ENCODE measurements at regions not wholly inside any gene's neighbourhood (a gene's known extent, or its start where the extent isn't known, plus 50 kb on each side); places are given as distances from the start of the nearest gene placed in this dataset.

DNA sequence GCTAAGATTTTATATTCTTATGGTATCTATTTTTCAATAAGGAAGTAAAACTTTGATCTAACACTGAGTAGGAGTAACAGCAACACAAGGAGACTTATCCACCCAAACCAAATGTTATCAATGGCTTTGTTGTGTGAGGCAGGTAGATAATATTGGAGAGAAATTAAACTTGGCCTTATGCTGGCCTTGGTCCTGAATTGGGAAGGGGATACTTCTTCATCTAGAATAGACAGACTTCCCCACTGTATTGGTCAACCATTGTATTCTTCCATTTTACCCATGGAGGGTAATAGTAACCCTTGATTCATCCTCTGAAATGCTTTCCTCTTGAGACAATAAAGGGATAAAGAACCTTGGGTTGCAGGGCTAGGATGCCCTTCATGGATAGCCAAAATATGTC, 76.3 kb upstream of the ANKFN1 start:
- POLR2A ChIA-PET (ENCODE audit: unreplicated experiment) = no interaction called here
- no peak for ATAC-seq

DNA sequence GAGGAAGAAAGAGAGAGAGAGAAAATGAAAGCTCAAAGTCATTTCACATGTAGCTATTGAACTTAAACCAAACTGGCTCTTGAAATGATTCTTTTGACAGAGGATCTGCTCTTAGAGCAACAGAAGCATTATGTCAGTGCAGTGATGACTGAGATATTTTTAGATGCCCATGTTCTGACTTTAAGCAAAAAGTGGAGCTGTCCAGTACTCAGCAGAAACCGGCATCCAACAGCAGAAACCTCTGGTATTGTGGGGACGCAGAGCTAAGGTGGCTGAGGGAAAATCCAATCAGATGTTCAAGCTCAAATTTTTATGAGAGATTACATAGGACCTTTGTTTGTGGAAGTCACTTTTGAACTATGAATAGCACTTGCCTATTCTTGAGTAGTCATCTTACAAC, 69.8 kb upstream of the ANKFN1 start:
- Histone ChIP-seq H3K79me2 (ENCODE audit: low read length) (no peaks in the 10 kb centered on the region), H3K4me1 (ENCODE audit: insufficient read depth, low read length) (no peaks in the 10 kb centered on the region), H4K20me1 (ENCODE audit: low read length) (no peaks in the 10 kb centered on the region), H3K9ac (ENCODE audit: low read length) (no peak overlapping the region), H2AFZ (ENCODE audit: low read length) (no peak overlapping the region), H3K27ac (ENCODE audit: low read length) (no peak overlapping the region), H3K4me2 (ENCODE audit: low read length) (no peak overlapping the region), H3K9me2 (replicated peaks; ENCODE audit: low read length) (no peaks in the 10 kb centered on the region), H3F3A (ENCODE audit: low read length, unreplicated experiment) (no peaks in the 10 kb centered on the region), H3K27me3 (ENCODE audit: low read length) (peaks cover 14% of the 10 kb centered on the region; the same call in 1 of the 2 replicates), H3K36me3 (ENCODE audit: low read depth, low read length) (no peaks in the 10 kb centered on the region), H3K9me3 (ENCODE audit: low read length) (no peaks in the 10 kb centered on the region), H3K4me3 (ENCODE audit: low read length) (no peak overlapping the region)
- ATAC-seq (no peak), DNase-seq (no peak)
- CTCF ChIA-PET = no interaction called here
- BruUV-seq (replicated peaks) = no TSS peak
- TF ChIP-seq, protein P1, sequence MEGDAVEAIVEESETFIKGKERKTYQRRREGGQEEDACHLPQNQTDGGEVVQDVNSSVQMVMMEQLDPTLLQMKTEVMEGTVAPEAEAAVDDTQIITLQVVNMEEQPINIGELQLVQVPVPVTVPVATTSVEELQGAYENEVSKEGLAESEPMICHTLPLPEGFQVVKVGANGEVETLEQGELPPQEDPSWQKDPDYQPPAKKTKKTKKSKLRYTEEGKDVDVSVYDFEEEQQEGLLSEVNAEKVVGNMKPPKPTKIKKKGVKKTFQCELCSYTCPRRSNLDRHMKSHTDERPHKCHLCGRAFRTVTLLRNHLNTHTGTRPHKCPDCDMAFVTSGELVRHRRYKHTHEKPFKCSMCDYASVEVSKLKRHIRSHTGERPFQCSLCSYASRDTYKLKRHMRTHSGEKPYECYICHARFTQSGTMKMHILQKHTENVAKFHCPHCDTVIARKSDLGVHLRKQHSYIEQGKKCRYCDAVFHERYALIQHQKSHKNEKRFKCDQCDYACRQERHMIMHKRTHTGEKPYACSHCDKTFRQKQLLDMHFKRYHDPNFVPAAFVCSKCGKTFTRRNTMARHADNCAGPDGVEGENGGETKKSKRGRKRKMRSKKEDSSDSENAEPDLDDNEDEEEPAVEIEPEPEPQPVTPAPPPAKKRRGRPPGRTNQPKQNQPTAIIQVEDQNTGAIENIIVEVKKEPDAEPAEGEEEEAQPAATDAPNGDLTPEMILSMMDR (conservative IDR thresholded peaks at IDR 0.05; ENCODE audit: low read depth, low read length) = no peak
- POLR2A ChIA-PET (ENCODE audit: unreplicated experiment) = no interaction called here
- intact Hi-C loops (cut with micrococcal nuclease) = no loop called here

More for the DNA sequence above, 76.3 kb upstream of the ANKFN1 start:
- Histone ChIP-seq H3K4me1 (ENCODE audit: insufficient read depth, low read length) (no peaks in the 10 kb centered on the region), H3K27ac (ENCODE audit: low read length) (no peak overlapping the region), H3K36me3 (ENCODE audit: low read depth, low read length) (no peaks in the 10 kb centered on the region), H3K4me3 (ENCODE audit: low read length) (no peak overlapping the region), H4K20me1 (ENCODE audit: low read length) (no peaks in the 10 kb centered on the region), H3K4me2 (ENCODE audit: low read length) (no peak overlapping the region), H3K9me3 (ENCODE audit: low read length) (no peaks in the 10 kb centered on the region), H3K27me3 (ENCODE audit: low read length) (peaks cover 6% of the 10 kb centered on the region; the same call in 1 of the 2 replicates), H3K9me2 (replicated peaks; ENCODE audit: low read length) (no peaks in the 10 kb centered on the region), H3K79me2 (ENCODE audit: low read length) (no peaks in the 10 kb centered on the region), H3K9ac (ENCODE audit: low read length) (no peak overlapping the region), H3F3A (ENCODE audit: low read length, unreplicated experiment) (no peaks in the 10 kb centered on the region), H2AFZ (ENCODE audit: low read length) (no peak overlapping the region)
- TF ChIP-seq, protein P1 (conservative IDR thresholded peaks at IDR 0.05; ENCODE audit: low read depth, low read length) = no peak
- TF ChIP-seq EZH2phosphoT487 (IDR thresholded peaks at IDR 0.05; ENCODE audit: borderline replicate concordance, low read length) (no peak), EZH2 (IDR thresholded peaks at IDR 0.05; ENCODE audit: low read length, unreplicated experiment) (no peak)
- no peak for DNase-seq
- BruUV-seq (replicated peaks) = no TSS peak
- intact Hi-C loops (cut with micrococcal nuclease) = no loop called here
- CTCF ChIA-PET = no interaction called here

DNA sequence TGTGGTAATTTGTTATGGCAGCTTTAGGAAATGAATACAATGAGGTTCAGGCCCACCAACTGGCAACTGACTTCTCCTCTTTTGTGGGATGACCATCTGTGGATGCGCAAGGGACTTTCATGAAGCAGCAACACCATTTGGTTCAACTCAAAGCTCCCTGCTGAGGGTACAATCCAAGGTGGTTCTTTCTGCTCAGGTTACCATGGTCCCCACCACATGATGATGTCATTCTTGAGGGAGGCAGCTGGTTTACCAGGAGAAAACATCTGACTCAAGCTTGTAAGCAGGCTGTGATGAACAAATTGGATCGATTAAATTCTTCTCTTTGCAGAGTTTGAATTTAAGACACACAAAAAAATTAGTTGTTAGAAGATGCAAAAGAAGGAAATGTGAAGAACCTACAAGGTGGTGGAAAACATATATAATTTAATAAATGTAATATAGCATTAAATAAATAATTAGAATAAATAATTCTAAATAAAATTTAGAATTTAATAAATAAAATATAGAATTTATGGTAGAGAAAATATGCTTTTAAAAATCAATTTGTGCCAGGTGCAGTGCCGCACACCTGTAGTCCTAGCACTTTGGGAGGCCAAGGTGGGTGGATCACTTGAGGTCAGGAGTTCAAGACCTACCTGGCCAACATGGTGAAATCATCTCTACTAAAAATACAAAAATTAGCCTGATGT, 67.6 kb upstream of the ANKFN1 start:
- ATAC-seq (no peak), DNase-seq (no peak)
- no peak overlapping the region for H3K9ac ChIP-seq (ENCODE audit: low read length)
- intact Hi-C loops (cut with micrococcal nuclease) = no loop called here
- no TSS peak for BruUV-seq (replicated peaks)
- H3K9me2 ChIP-seq (replicated peaks; ENCODE audit: low read length) = no peaks in the 10 kb centered on the region
- no peak overlapping the region for H2AFZ ChIP-seq (ENCODE audit: low read length)
- ChIA-PET POLR2A (ENCODE audit: unreplicated experiment) (no interaction called here), CTCF (no interaction called here)
- no peaks in the 10 kb centered on the region for H3K9me3 ChIP-seq (ENCODE audit: low read length)
- no peak overlapping the region for H3K4me3 ChIP-seq (ENCODE audit: low read length)
- H3K27ac ChIP-seq (ENCODE audit: low read length) = no peak overlapping the region
- H3K27me3 ChIP-seq (ENCODE audit: low read length) = peaks cover 14% of the 10 kb centered on the region; the same call in 1 of the 2 replicates
- no peaks in the 10 kb centered on the region for H3K4me1 ChIP-seq (ENCODE audit: insufficient read depth, low read length)
- H3K79me2 ChIP-seq (ENCODE audit: low read length) = no peaks in the 10 kb centered on the region
- H3K4me2 ChIP-seq (ENCODE audit: low read length) = no peak overlapping the region
- H3F3A ChIP-seq (ENCODE audit: low read length, unreplicated experiment) = no peaks in the 10 kb centered on the region
- TF ChIP-seq, protein P1 (conservative IDR thresholded peaks at IDR 0.05; ENCODE audit: low read depth, low read length) = no peak
- TF ChIP-seq EZH2 (IDR thresholded peaks at IDR 0.05; ENCODE audit: low read length, unreplicated experiment) (no peak), EZH2phosphoT487 (IDR thresholded peaks at IDR 0.05; ENCODE audit: borderline replicate concordance, low read length) (no peak)
- H3K36me3 ChIP-seq (ENCODE audit: low read depth, low read length) = no peaks in the 10 kb centered on the region
- H4K20me1 ChIP-seq (ENCODE audit: low read length) = no peaks in the 10 kb centered on the region
